HepG2 (cell line): ENCODE measurements at regions not wholly inside any gene's neighbourhood (a gene's known extent, or its start where the extent isn't known, plus 50 kb on each side); places are given as distances from the start of the nearest gene placed in this dataset.

ENCODE experiments used
- ATAC-seq: fragments of 200-7000 bp; cut with Tn5 transposase; 3 replicates; pipeline ENCODE4 v1.9.1; 2020; ENCODE audit warnings: mild to moderate bottlenecking, moderate library complexity
- BruUV-seq: library from RNA; stranded (reverse); fragments of 400-500 nt; replicated peaks from 2 replicates; lab custom pipeline; 2021; lab: Mats Ljungman, UMichigan
- CTCF ChIA-PET: fragments of 300-600 bp; formaldehyde crosslinking; extraction: SDS; loops from one replicate; lab custom pipeline; 2021; ENCODE audit warnings: low total read pairs, inconsistent platforms, low intra/inter-chr PET ratio; lab: Yijun Ruan, JAX
- POLR2A ChIA-PET: fragments of 350-600 bp; sonication (Branson Sonifier 250); formaldehyde crosslinking; loops from one replicate; lab custom pipeline; 2020; ENCODE audit warnings: antibody characterized with exemption, inconsistent platforms; lab: Yijun Ruan, JAX
- DNase-seq: peaks from one replicate; pipeline ENCODE4 v3.0.0-alpha.2; 2015; ENCODE audit warnings: low spot score
- FAIRE-seq: peaks from 3 replicates; lab custom pipeline; 2011; peaks lifted over from hg19 to GRCh38; lab: Jason Lieb, UNC
- H2AFZ ChIP-seq: one replicate; pipeline ENCODE4 v1.6.1; 2011; ENCODE audit warnings: low read length, inconsistent platforms
- H3K27ac ChIP-seq: fragments of 300-600 bp; 3 replicates; pipeline ENCODE4 v1.8.0; 2011; ENCODE audit warnings: mixed run types, mild to moderate bottlenecking, mixed read lengths, low read length, inconsistent platforms; ENCODE audit not compliant: insufficient read depth; ENCODE audit errors: extremely low read length
- H3K27me3 ChIP-seq, 2 experiments: fragments of 200-600 bp in 1 of 2; 2 replicates in 1 of 2; 3 replicates in 1 of 2; pipeline versions ENCODE4 v1.6.0 to v1.8.0; 2011; ENCODE audit warnings: low read length in 2 of 2, mild to moderate bottlenecking in 2 of 2, moderate library complexity in 2 of 2, inconsistent platforms in 1 of 2; ENCODE audit not compliant: insufficient read depth in 2 of 2, control insufficient read depth in 1 of 2
- H3K36me3 ChIP-seq, 2 experiments: fragments of 200-600 bp in 1 of 2; replicated peaks in 1 of 2; 2 replicates in 1 of 2; 3 replicates in 1 of 2; pipeline versions ENCODE4 v1.5.1 to v1.8.0; 2011; ENCODE audit warnings: low read length in 2 of 2, inconsistent platforms in 1 of 2; ENCODE audit not compliant: insufficient read depth in 2 of 2, control insufficient read depth in 1 of 2
- H3K4me1 ChIP-seq: 2 replicates; pipeline ENCODE4 v1.5.1; 2012; ENCODE audit warnings: low read length, inconsistent platforms; ENCODE audit not compliant: insufficient read depth
- H3K4me2 ChIP-seq: 2 replicates; pipeline ENCODE4 v1.6.0; 2011; ENCODE audit warnings: low read depth, low read length, inconsistent platforms
- H3K4me3 ChIP-seq, 3 experiments: fragments of 200-600 bp in 1 of 3; sonication (generic), shearing (Covaris generic) in 1 of 3; replicated peaks in 1 of 3; 2 replicates each; pipeline ENCODE4 v1.5.1; 2011 to 2016; ENCODE audit warnings: low read length in 3 of 3, inconsistent platforms in 2 of 3, low read depth in 2 of 3, mild to moderate bottlenecking in 2 of 3, control low read depth in 1 of 3, mixed read lengths in 1 of 3; ENCODE audit not compliant: insufficient read depth in 1 of 3
- H3K79me2 ChIP-seq: one replicate; pipeline ENCODE4 v1.6.1; 2011; ENCODE audit warnings: low read length, inconsistent platforms; ENCODE audit not compliant: insufficient read depth
- H3K9ac ChIP-seq: 2 replicates; pipeline ENCODE4 v1.6.0; 2011; ENCODE audit warnings: mild to moderate bottlenecking, low read depth, low read length, inconsistent platforms; ENCODE audit not compliant: insufficient read depth
- H3K9me3 ChIP-seq: 2 replicates; pipeline ENCODE4 v1.5.1; 2012; ENCODE audit warnings: mild to moderate bottlenecking, low read length
- H4K20me1 ChIP-seq: 2 replicates; pipeline ENCODE4 v1.6.0; 2011; ENCODE audit warnings: inconsistent platforms, mild to moderate bottlenecking, low read length, moderate library complexity; ENCODE audit not compliant: insufficient read depth
- ATRX ChIP-seq: sonication (generic); formaldehyde crosslinking; IDR thresholded peaks from 2 replicates; pipeline ENCODE4 v1.4.0; 2020; ENCODE audit warnings: missing genetic modification reagents, borderline replicate concordance
- CERS6 ChIP-seq: sonication (generic); formaldehyde crosslinking; IDR thresholded peaks from 2 replicates; pipeline ENCODE4 v1.5.0; 2020; ENCODE audit warnings: missing genetic modification reagents
- CHD4 ChIP-seq: fragments of 200-600 bp; sonication (generic); IDR thresholded peaks from 2 replicates; pipeline ENCODE4 v1.7.0; 2017; ENCODE audit warnings: mild to moderate bottlenecking, low read length, borderline replicate concordance
- EZH2 ChIP-seq: conservative IDR thresholded peaks from 2 replicates; pipeline ENCODE4 v1.6.1; 2012; ENCODE audit warnings: mild to moderate bottlenecking, low read depth, low read length, moderate library complexity
- FOXC1 ChIP-seq: sonication (generic); formaldehyde crosslinking; IDR thresholded peaks from 2 replicates; pipeline ENCODE4 v1.8.0; 2022; ENCODE audit warnings: mild to moderate bottlenecking, missing genetic modification reagents, borderline replicate concordance
- HMGXB3 ChIP-seq: sonication (generic); formaldehyde crosslinking; IDR thresholded peaks from 2 replicates; pipeline ENCODE4 v1.4.0; 2020; ENCODE audit warnings: missing genetic modification reagents, borderline replicate concordance
- IRX3 ChIP-seq: sonication (generic); formaldehyde crosslinking; IDR thresholded peaks from 2 replicates; pipeline ENCODE4 v1.8.1; 2023; ENCODE audit warnings: mild to moderate bottlenecking, low read depth, missing genetic modification reagents, borderline replicate concordance
- MXI1 ChIP-seq: IDR thresholded peaks from 3 replicates; pipeline ENCODE4 v1.6.1; 2012; ENCODE audit warnings: low read depth, low read length, inconsistent platforms, borderline replicate concordance
- NFKB2 ChIP-seq: sonication (generic); formaldehyde crosslinking; IDR thresholded peaks from 2 replicates; pipeline ENCODE4 v1.4.0; 2020; ENCODE audit warnings: missing genetic modification reagents, borderline replicate concordance
- NFYC ChIP-seq: IDR thresholded peaks from 2 replicates; pipeline ENCODE4 v1.6.1; 2016; ENCODE audit warnings: missing genetic modification reagents, missing compliant biosample characterization
- SALL2 ChIP-seq: sonication (generic); formaldehyde crosslinking; IDR thresholded peaks from 2 replicates; pipeline ENCODE4 v1.8.1; 2023; ENCODE audit warnings: mild to moderate bottlenecking, missing genetic modification reagents, inconsistent platforms
- SMC3 ChIP-seq: IDR thresholded peaks from 2 replicates; pipeline ENCODE4 v1.6.1; 2011; ENCODE audit warnings: low read length, improper control_type of control experiment
- THYN1 ChIP-seq: sonication (generic); formaldehyde crosslinking; IDR thresholded peaks from 2 replicates; pipeline ENCODE4 v1.8.1; 2023; ENCODE audit warnings: low read depth, mild to moderate bottlenecking, moderate library complexity, missing genetic modification reagents, borderline replicate concordance
- U2AF2 ChIP-seq: fragments of 200-400 bp; formaldehyde crosslinking; IDR thresholded peaks from 2 replicates; pipeline ENCODE4 v1.6.1; 2017; ENCODE audit warnings: low read depth, mild to moderate bottlenecking, low read length
- ZNF441 ChIP-seq: sonication (generic); formaldehyde crosslinking; IDR thresholded peaks from 2 replicates; pipeline ENCODE4 v1.7.0; 2021; ENCODE audit warnings: missing genetic modification reagents, borderline replicate concordance
- WGBS: methylation state at CpG from one replicate; pipeline ENCODE4 v1.1.6; 2017; ENCODE audit warnings: low lambda C conversion rate; 5-methylcytosine and 5-hydroxymethylcytosine counted together
- in situ Hi-C: cut with HindIII; loops from 2 replicates; pipeline ENCODE4 v1.10.0; 2017; ENCODE audit warnings: low pct_unique_long_range_greater_than_20kb; ENCODE audit not compliant: extremely low pct_ligation_motif_present
- intact Hi-C: fragments of 100-400 bp; cut with micrococcal nuclease; formaldehyde crosslinking; loops from one replicate; pipeline ENCODE4 v1.10.0; 2022; ENCODE audit not compliant: unreplicated experiment

DNA sequence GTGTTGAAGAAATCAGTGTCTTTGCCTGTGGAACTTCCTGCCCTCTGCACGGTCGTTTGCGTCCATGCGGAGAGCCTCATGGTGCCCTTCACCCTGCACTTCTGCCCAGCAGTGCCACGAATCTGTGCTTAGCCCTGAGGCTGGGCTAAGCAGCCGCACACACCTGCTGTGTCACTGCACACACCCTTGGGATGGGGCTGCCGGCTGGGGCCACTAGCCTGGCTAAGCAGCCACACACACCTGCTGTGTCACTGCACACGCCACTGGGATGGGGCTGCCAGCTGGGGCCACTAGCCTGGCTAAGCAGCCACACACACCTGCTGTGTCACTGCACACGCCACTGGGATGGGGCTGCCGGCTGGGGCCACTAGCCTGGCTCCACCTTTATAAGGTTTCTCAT is 188.5 kb downstream of the KIF26A start:
- CTCF ChIA-PET, result no interaction called here
- no peak overlapping the region for H3K4me2 ChIP-seq
- intact Hi-C loops, result no loop called here
- FAIRE-seq (no peak), DNase-seq (no peak), ATAC-seq (no peak)
- peaks cover 2 to 15% of the 10 kb centered on the region in 2 experiments; a peak in 3 of 5 replicates for H3K27me3 ChIP-seq
- no peaks in the 10 kb centered on the region for H4K20me1 ChIP-seq
- H3K4me1 ChIP-seq, result no peaks in the 10 kb centered on the region
- in situ Hi-C loops, result no loop called here
- no peaks in the 10 kb centered on the region for H3K36me3 ChIP-seq
- 0% methylated on average over 1 of the region's 10 CpGs for WGBS
- no peak overlapping the region for H3K9ac ChIP-seq
- POLR2A ChIA-PET, result no interaction called here
- H3K9me3 ChIP-seq, result no peaks in the 10 kb centered on the region; the same call in 1 of the 2 replicates
- TF ChIP-seq CERS6 (no peak), SALL2 (CRISPR knock-in tag) (no peak), NFYC (no peak)
- BruUV-seq, result no TSS peak
- H3K27ac ChIP-seq, result no peak overlapping the region
- no peak overlapping the region for H2AFZ ChIP-seq
- no peak overlapping the region for H3K4me3 ChIP-seq
- no peaks in the 10 kb centered on the region for H3K79me2 ChIP-seq

DNA sequence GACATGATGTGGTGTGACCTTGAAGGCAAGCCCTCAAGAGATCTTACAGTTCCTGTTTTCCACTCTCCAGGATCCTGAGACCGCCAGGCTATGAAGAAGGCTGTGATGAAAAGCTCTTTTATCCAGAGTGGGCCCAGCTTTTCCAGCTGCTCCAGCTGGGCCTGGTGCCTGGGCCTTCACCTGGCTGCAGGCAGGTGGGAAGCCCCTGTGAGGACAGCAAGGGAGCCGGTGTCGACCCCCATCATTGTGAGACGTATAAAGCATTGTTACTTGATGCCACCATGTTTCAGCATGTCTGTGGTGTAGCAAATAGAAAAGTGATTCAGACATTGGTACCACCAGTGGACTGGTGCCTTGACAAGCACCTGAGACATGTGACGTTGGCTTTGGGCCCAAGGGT is 190.2 kb downstream of the KIF26A start:
- ChIA-PET POLR2A (no interaction called here), CTCF (no interaction called here)
- peaks cover 4 to 5% of the 10 kb centered on the region in 2 experiments; a peak in 3 of 5 replicates for H3K27me3 ChIP-seq
- TF ChIP-seq HMGXB3 (CRISPR knock-in tag), result no peak
- no peak for TF ChIP-seq SMC3
- no peak for TF ChIP-seq CHD4
- TF ChIP-seq IRX3 (CRISPR knock-in tag), result no peak
- no peak for TF ChIP-seq MXI1
- TF ChIP-seq THYN1 (CRISPR knock-in tag), result no peak
- TF ChIP-seq FOXC1, result no peak
- TF ChIP-seq ZNF441 (CRISPR knock-in tag), result no peak
- no peak for TF ChIP-seq EZH2
- TF ChIP-seq U2AF2, result no peak
- TF ChIP-seq NFKB2 (CRISPR knock-in tag), result no peak
- TF ChIP-seq ATRX (CRISPR knock-in tag), result no peak

More for the DNA sequence above, 190.2 kb downstream of the KIF26A start:
- Histone ChIP-seq H2AFZ (no peak overlapping the region), H3K4me3 (no peak overlapping the region), H4K20me1 (no peaks in the 10 kb centered on the region), H3K27ac (no peak overlapping the region), H3K9ac (no peak overlapping the region), H3K79me2 (no peaks in the 10 kb centered on the region), H3K4me1 (no peaks in the 10 kb centered on the region), H3K9me3 (no peaks in the 10 kb centered on the region; the same call in 1 of the 2 replicates), H3K4me2 (no peak overlapping the region), H3K36me3 (no peaks in the 10 kb centered on the region)
- DNase-seq (no peak), ATAC-seq (no peak), FAIRE-seq (no peak)
- intact Hi-C loops, result no loop called here
- 0% methylated on average over 3 of the region's 5 CpGs for WGBS
- no TSS peak for BruUV-seq
- in situ Hi-C loops, result no loop called here
